ENCODE measurements at regions not wholly inside any gene's neighbourhood (a gene's known extent, or its start where the extent isn't known, plus 50 kb on each side); places are given as distances from the start of the nearest gene placed in this dataset.

GRCh38 chr3:99458013-99458412 is 180.4 kb upstream of the COL8A1 start:
- ChIA-PET CTCF (no interaction called here), POLR2A (interaction anchor here (0.6 kb wide), 1 partner anchor 256 kb away, joined by 3 read pairs; no protein-coding TSS in a partner anchor)
- no peak for DNase-seq (ENCODE audit: low read depth, low spot score)
- TF ChIP-seq CTCF (IDR thresholded peaks at IDR 0.05; ENCODE audit: insufficient read depth, low read length, missing control alignments) = no peak
- H3K4me3 ChIP-seq (ENCODE audit: low read depth, low read length) = no peak overlapping the region

- no peak for DNase-seq (ENCODE audit: low read depth, low spot score)
- POLR2A ChIA-PET = no interaction called here
- CTCF ChIA-PET = interaction anchor here (1.7 kb wide), 1 partner anchor 328 kb away, joined by 4 read pairs; no protein-coding TSS in a partner anchor
- H3K4me3 ChIP-seq (ENCODE audit: low read depth, low read length) = no peak overlapping the region
- TF ChIP-seq CTCF (IDR thresholded peaks at IDR 0.05; ENCODE audit: insufficient read depth, low read length, missing control alignments) = no peak
These were observed 195.8 kb upstream of the COL8A1 start for GRCh38 chr3:99442599-99442998.

- POLR2A ChIA-PET = no interaction called here
- no peak overlapping the region for H3K4me3 ChIP-seq (ENCODE audit: low read depth, low read length)
- TF ChIP-seq CTCF (IDR thresholded peaks at IDR 0.05; ENCODE audit: insufficient read depth, low read length, missing control alignments) = no peak
- CTCF ChIA-PET = interaction anchor here (0.8 to 1.2 kb wide), 2 partner anchors 8 to 21 kb away, joined by 3 read pairs; no protein-coding TSS in a partner anchor
- DNase-seq (ENCODE audit: low read depth, low spot score) = no peak
These were observed 198.5 kb upstream of the COL8A1 start for GRCh38 chr3:99439892-99440291.

- POLR2A ChIA-PET = no interaction called here
- DNase-seq (ENCODE audit: low read depth, low spot score) = no peak
- no peak for TF ChIP-seq CTCF (IDR thresholded peaks at IDR 0.05; ENCODE audit: insufficient read depth, low read length, missing control alignments)
- CTCF ChIA-PET = no interaction called here
- no peak overlapping the region for H3K4me3 ChIP-seq (ENCODE audit: low read depth, low read length)
These were observed 204.2 kb upstream of the COL8A1 start for GRCh38 chr3:99434190-99434589.

- CTCF ChIA-PET = interaction anchor here (1.7 kb wide), 1 partner anchor 10 kb away, joined by 3 read pairs; no protein-coding TSS in a partner anchor
- no peak for TF ChIP-seq CTCF (IDR thresholded peaks at IDR 0.05; ENCODE audit: insufficient read depth, low read length, missing control alignments)
- no peak overlapping the region for H3K4me3 ChIP-seq (ENCODE audit: low read depth, low read length)
- DNase-seq (ENCODE audit: low read depth, low spot score) = no peak
- POLR2A ChIA-PET = no interaction called here
These were observed 207.9 kb upstream of the COL8A1 start for GRCh38 chr3:99430348-99431134.

GRCh38 chr3:99429502-99429901 is 208.9 kb upstream of the COL8A1 start:
- ChIA-PET POLR2A (no interaction called here), CTCF (no interaction called here)
- no peak overlapping the region for H3K4me3 ChIP-seq (ENCODE audit: low read depth, low read length)
- no peak for TF ChIP-seq CTCF (IDR thresholded peaks at IDR 0.05; ENCODE audit: insufficient read depth, low read length, missing control alignments)
- DNase-seq (ENCODE audit: low read depth, low spot score) = no peak

Data from AG04449 (cell line).